Endothelial cell of umbilical vein (primary cell): ENCODE measurements at regions not wholly inside any gene's neighbourhood (a gene's known extent, or its start where the extent isn't known, plus 50 kb on each side); places are given as distances from the start of the nearest gene placed in this dataset.

Source experiments
- BruUV-seq: library from RNA; stranded (reverse); fragments of 400-500 nt; replicated peaks from 2 replicates; lab custom pipeline; 2021; lab: Mats Ljungman, UMichigan
- CTCF ChIA-PET: fragments of 300-600, 350-600 bp; sonication (Branson Sonifier 250); formaldehyde crosslinking; loops from one replicate; lab custom pipeline; 2021; ENCODE audit warnings: antibody characterized with exemption, inconsistent platforms; lab: Charles Lee
- POLR2A ChIA-PET: fragments of 300-600, 350-600 bp; sonication (Branson Sonifier 250); formaldehyde crosslinking; loops from one replicate; lab custom pipeline; 2021; ENCODE audit warnings: antibody characterized with exemption, inconsistent platforms; lab: Charles Lee
- DNase-seq: peaks from one replicate; pipeline ENCODE4 v3.0.0-alpha.2; 2011; ENCODE audit warnings: low read depth, low spot score
- FAIRE-seq: peaks from 2 replicates; lab custom pipeline; 2011; peaks lifted over from hg19 to GRCh38; lab: Jason Lieb, UNC
- H2AFZ ChIP-seq: 2 replicates; pipeline ENCODE4 v1.6.0; 2012; ENCODE audit warnings: low read depth, low read length, control low read depth, inconsistent platforms
- H3K27ac ChIP-seq: 2 replicates; pipeline ENCODE4 v1.5.1; 2011; ENCODE audit warnings: low read depth, mild to moderate bottlenecking, control low read depth, low read length, moderate library complexity; ENCODE audit not compliant: insufficient read depth
- H3K27me3 ChIP-seq, 2 experiments: 2 replicates each; pipeline versions ENCODE4 v1.6.0 to v1.6.1; 2011; ENCODE audit warnings: low read length in 2 of 2, mixed read lengths in 1 of 2; ENCODE audit not compliant: control insufficient read depth in 2 of 2, insufficient read depth in 2 of 2
- H3K36me3 ChIP-seq, 2 experiments: 2 replicates in 1 of 2; 3 replicates in 1 of 2; pipeline ENCODE4 v1.5.1; 2011; ENCODE audit warnings: low read length in 2 of 2, mild to moderate bottlenecking in 1 of 2, moderate library complexity in 1 of 2; ENCODE audit not compliant: control insufficient read depth in 2 of 2, insufficient read depth in 2 of 2; ENCODE audit errors: extremely low read depth in 1 of 2
- H3K4me1 ChIP-seq: 3 replicates; pipeline ENCODE4 v1.5.1; 2011; ENCODE audit warnings: mild to moderate bottlenecking, low read length; ENCODE audit not compliant: control insufficient read depth, insufficient read depth; ENCODE audit errors: extremely low read depth
- H3K4me2 ChIP-seq: 2 replicates; pipeline ENCODE4 v1.6.1; 2011; ENCODE audit warnings: low read length, control low read depth, mixed read lengths; ENCODE audit not compliant: insufficient read depth
- H3K4me3 ChIP-seq, 3 experiments: fragments of 200-600 bp in 1 of 3; sonication (generic), shearing (Covaris generic) in 1 of 3; replicated peaks in 1 of 3; 2 replicates each; pipeline ENCODE4 v1.5.1; 2011 to 2016; ENCODE audit warnings: control low read depth in 3 of 3, low read length in 3 of 3, mild to moderate bottlenecking in 2 of 3, inconsistent platforms in 1 of 3, low read depth in 1 of 3, moderate library complexity in 1 of 3; ENCODE audit not compliant: insufficient read depth in 1 of 3
- H3K79me2 ChIP-seq: 2 replicates; pipeline ENCODE4 v1.6.0; 2012; ENCODE audit warnings: low read length, inconsistent platforms; ENCODE audit not compliant: control insufficient read depth, insufficient read depth
- H3K9ac ChIP-seq: replicated peaks from 2 replicates; pipeline ENCODE3; 2011; ENCODE audit warnings: low read length, control low read depth; ENCODE audit not compliant: insufficient read depth; ENCODE audit errors: extremely low read depth
- H3K9me1 ChIP-seq: replicated peaks from 3 replicates; pipeline ENCODE4 v1.6.0; 2011; ENCODE audit warnings: mild to moderate bottlenecking, low read length; ENCODE audit not compliant: control insufficient read depth, insufficient read depth; ENCODE audit errors: extremely low read depth
- H3K9me3 ChIP-seq: replicated peaks from 2 replicates; pipeline ENCODE4 v1.5.1; 2012; ENCODE audit warnings: low read length, inconsistent platforms; ENCODE audit not compliant: control insufficient read depth, insufficient read depth
- H4K20me1 ChIP-seq: replicated peaks from 2 replicates; pipeline ENCODE3; 2011; ENCODE audit warnings: mild to moderate bottlenecking, low read length; ENCODE audit not compliant: control insufficient read depth, insufficient read depth; ENCODE audit errors: extremely low read depth
- EZH2 ChIP-seq: IDR thresholded peaks from 2 replicates; pipeline ENCODE4 v1.6.1; 2012; ENCODE audit warnings: borderline replicate concordance, low read depth, mild to moderate bottlenecking, moderate library complexity, low read length, inconsistent platforms; ENCODE audit not compliant: severe bottlenecking
- FOS ChIP-seq: IDR thresholded peaks from 2 replicates; pipeline ENCODE4 v1.6.1; 2011; ENCODE audit warnings: mild to moderate bottlenecking, low read length, moderate library complexity, borderline replicate concordance; ENCODE audit not compliant: insufficient read depth
- GATA2 ChIP-seq: IDR thresholded peaks from 2 replicates; pipeline ENCODE4 v1.7.0; 2011; ENCODE audit warnings: low read depth, mild to moderate bottlenecking, moderate library complexity, mixed read lengths, low read length; ENCODE audit not compliant: insufficient read length, insufficient read depth
- JUN ChIP-seq: IDR thresholded peaks from 2 replicates; pipeline ENCODE4 v1.6.1; 2011; ENCODE audit warnings: borderline replicate concordance, low read depth; ENCODE audit not compliant: insufficient read length, insufficient read depth
- MAX ChIP-seq: IDR thresholded peaks from 2 replicates; pipeline ENCODE4 v1.6.1; 2011; ENCODE audit not compliant: insufficient read depth, insufficient read length
- MYC ChIP-seq: IDR thresholded peaks from one replicate; pipeline ENCODE4 v1.6.1; 2011; ENCODE audit warnings: mild to moderate bottlenecking, low read depth, low read length
- POLR2A ChIP-seq: IDR thresholded peaks from 2 replicates; pipeline ENCODE4 v1.6.1; 2012; ENCODE audit warnings: low read depth, mild to moderate bottlenecking, control low read depth, low read length
- POLR2AphosphoS5 ChIP-seq: IDR thresholded peaks from 2 replicates; pipeline ENCODE4 v1.6.1; 2012; ENCODE audit warnings: low read depth, mild to moderate bottlenecking, control low read depth, low read length, moderate library complexity; ENCODE audit not compliant: insufficient read depth
- dilution Hi-C: fragments of 300-500 bp; cut with MboI; formaldehyde crosslinking; loops from one replicate; pipeline ENCODE4 v1.15.0; 2019; ENCODE audit warnings: low sequenced_read_pairs; ENCODE audit not compliant: extremely low pct_ligation_motif_present
- intact Hi-C: fragments of 100-400 bp; cut with micrococcal nuclease; formaldehyde crosslinking; loops from one replicate; pipeline ENCODE4 v1.10.0; 2022
- TF ChIP-seq, protein P1 (sequence below), 2 donors: IDR thresholded peaks; 1 replicate in 1 of 2; 2 replicates in 1 of 2; pipeline ENCODE4 v1.5.1; 2011; ENCODE audit warnings: low read length in 2 of 2, mild to moderate bottlenecking in 2 of 2, moderate library complexity in 2 of 2, control low read depth in 1 of 2, inconsistent platforms in 1 of 2, low read depth in 1 of 2; ENCODE audit not compliant: insufficient read depth in 1 of 2; ENCODE audit errors: extremely low read depth in 1 of 2

GRCh38 chr7:89456556-89456955, 661.0 kb upstream of the TEX47 start:
- FAIRE-seq: no peak
- no peak overlapping the region for H3K4me3 ChIP-seq
- DNase-seq: no peak
- no peaks in the 10 kb centered on the region for H3K79me2 ChIP-seq
- no peak overlapping the region for H3K4me2 ChIP-seq
- no peaks in the 10 kb centered on the region for H3K4me1 ChIP-seq
- H3K27me3 ChIP-seq: no peaks in the 10 kb centered on the region
- H3K36me3 ChIP-seq: no peaks in the 10 kb centered on the region
- H3K9me3 ChIP-seq: no peaks in the 10 kb centered on the region
- dilution Hi-C loops (no loop called here), intact Hi-C loops (no loop called here)
- TF ChIP-seq EZH2 (no peak), FOS (no peak), GATA2 (no peak), MAX (no peak), POLR2AphosphoS5 (no peak), MYC (no peak), POLR2A (no peak), JUN (no peak)
- TF ChIP-seq, protein P1, sequence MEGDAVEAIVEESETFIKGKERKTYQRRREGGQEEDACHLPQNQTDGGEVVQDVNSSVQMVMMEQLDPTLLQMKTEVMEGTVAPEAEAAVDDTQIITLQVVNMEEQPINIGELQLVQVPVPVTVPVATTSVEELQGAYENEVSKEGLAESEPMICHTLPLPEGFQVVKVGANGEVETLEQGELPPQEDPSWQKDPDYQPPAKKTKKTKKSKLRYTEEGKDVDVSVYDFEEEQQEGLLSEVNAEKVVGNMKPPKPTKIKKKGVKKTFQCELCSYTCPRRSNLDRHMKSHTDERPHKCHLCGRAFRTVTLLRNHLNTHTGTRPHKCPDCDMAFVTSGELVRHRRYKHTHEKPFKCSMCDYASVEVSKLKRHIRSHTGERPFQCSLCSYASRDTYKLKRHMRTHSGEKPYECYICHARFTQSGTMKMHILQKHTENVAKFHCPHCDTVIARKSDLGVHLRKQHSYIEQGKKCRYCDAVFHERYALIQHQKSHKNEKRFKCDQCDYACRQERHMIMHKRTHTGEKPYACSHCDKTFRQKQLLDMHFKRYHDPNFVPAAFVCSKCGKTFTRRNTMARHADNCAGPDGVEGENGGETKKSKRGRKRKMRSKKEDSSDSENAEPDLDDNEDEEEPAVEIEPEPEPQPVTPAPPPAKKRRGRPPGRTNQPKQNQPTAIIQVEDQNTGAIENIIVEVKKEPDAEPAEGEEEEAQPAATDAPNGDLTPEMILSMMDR (IDR thresholded peaks at IDR 0.05; ENCODE audit: extremely low read depth in 1 of 2, insufficient read depth in 1 of 2, low read depth in 1 of 2, low read length in 2 of 2): no peak
- H2AFZ ChIP-seq: no peak overlapping the region
- H3K27ac ChIP-seq: no peak overlapping the region
- POLR2A ChIA-PET: no interaction called here
- BruUV-seq: no TSS peak
- no peaks in the 10 kb centered on the region for H3K9me1 ChIP-seq
- CTCF ChIA-PET: no interaction called here
- H4K20me1 ChIP-seq: no peaks in the 10 kb centered on the region
- no peak overlapping the region for H3K9ac ChIP-seq
